HUES6 (cell line): ENCODE measurements at regions not wholly inside any gene's neighbourhood (a gene's known extent, or its start where the extent isn't known, plus 50 kb on each side); places are given as distances from the start of the nearest gene placed in this dataset.

Experiments
- H3K27ac ChIP-seq: 2 replicates; pipeline ENCODE4 v1.7.0; 2013; ENCODE audit warnings: low read depth, mild to moderate bottlenecking, low read length, inconsistent platforms
- H3K27me3 ChIP-seq: 2 replicates; pipeline ENCODE4 v1.6.1; 2013; ENCODE audit warnings: low read length; ENCODE audit not compliant: control insufficient read depth, insufficient read depth
- H3K36me3 ChIP-seq: 2 replicates; pipeline ENCODE4 v1.6.1; 2013; ENCODE audit warnings: low read length; ENCODE audit not compliant: control insufficient read depth, insufficient read depth
- H3K4me1 ChIP-seq: 2 replicates; pipeline ENCODE4 v1.6.1; 2013; ENCODE audit warnings: low read length; ENCODE audit not compliant: control insufficient read depth, insufficient read depth
- H3K4me3 ChIP-seq: 2 replicates; pipeline ENCODE4 v1.5.1; 2013; ENCODE audit warnings: low read depth, low read length
- H3K9ac ChIP-seq: one replicate; pipeline ENCODE4 v1.6.1; 2013; ENCODE audit warnings: mild to moderate bottlenecking, low read length
- H3K9me3 ChIP-seq: 2 replicates; pipeline ENCODE4 v1.6.1; 2013; ENCODE audit warnings: low read depth, low read length; ENCODE audit not compliant: control insufficient read depth, insufficient read depth

DNA sequence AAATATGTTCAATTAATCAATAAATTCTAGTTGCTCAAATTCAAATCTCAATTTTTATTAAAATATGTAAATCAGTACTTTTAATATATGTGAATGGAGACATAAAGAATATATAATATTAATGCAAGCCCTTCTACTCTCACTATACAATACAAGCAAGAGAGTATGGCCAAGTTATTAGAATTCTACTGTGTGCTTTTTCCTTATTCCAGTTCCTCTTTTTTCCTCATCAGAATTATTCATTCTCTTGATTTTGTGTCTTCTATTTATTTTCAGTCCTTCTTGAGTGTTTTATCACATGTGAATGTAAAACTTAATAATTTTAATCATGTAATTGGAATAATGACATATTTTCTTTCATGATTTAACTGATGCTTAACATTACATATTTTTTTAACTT, 276.8 kb downstream of the PCDH20 start:
- Histone ChIP-seq H3K4me1 (no peaks in the 10 kb centered on the region), H3K36me3 (no peaks in the 10 kb centered on the region), H3K9me3 (no peaks in the 10 kb centered on the region), H3K9ac (no peak overlapping the region), H3K4me3 (no peak overlapping the region), H3K27me3 (no peaks in the 10 kb centered on the region), H3K27ac (no peak overlapping the region)

GRCh38 chr13:61136515-61136914, 279.1 kb downstream of the PCDH20 start:
- Histone ChIP-seq H3K9ac (no peak overlapping the region), H3K4me1 (no peaks in the 10 kb centered on the region), H3K27me3 (no peaks in the 10 kb centered on the region), H3K4me3 (no peak overlapping the region), H3K27ac (no peak overlapping the region), H3K9me3 (no peaks in the 10 kb centered on the region), H3K36me3 (no peaks in the 10 kb centered on the region)

DNA sequence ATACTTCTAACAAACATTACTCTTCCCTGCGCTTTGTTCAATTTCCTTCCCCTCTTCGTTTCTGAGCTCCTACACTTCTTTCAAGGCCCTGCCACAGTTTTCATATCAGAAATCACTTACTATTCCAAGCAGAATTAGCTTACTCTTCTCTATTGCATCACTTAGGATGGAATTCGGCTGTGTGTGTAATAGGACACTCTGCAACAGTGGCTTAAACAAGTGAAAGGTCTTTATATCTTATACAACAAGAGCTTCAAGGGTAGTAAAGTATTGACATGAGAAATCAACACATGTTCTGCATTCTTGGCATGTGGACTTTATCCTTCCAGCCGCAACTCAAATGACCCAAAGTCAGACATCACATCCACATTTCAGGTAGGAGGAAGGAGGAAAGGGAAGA, 279.6 kb downstream of the PCDH20 start:
- Histone ChIP-seq H3K4me1 (no peaks in the 10 kb centered on the region), H3K27ac (no peak overlapping the region), H3K27me3 (no peaks in the 10 kb centered on the region), H3K4me3 (no peak overlapping the region), H3K36me3 (no peaks in the 10 kb centered on the region), H3K9ac (no peak overlapping the region), H3K9me3 (no peaks in the 10 kb centered on the region)

DNA sequence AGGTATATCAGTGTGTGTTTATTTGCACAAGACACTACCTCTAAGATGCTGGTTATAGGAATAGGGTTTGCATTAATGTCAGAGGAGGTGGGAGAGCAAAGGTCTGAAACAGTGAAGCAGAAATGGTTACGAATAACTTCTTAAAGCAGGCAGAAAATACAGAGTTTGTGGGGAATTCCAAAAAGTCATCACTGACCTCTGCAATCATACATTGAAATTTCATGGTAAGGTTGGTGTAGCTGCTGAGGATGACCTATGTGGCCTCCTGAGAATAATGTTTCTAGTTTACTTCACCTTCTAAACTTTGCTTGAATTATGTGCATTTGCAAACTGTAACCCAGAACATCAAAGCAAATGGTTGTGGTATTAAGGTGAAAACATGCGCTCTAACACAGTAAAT, 280.1 kb downstream of the PCDH20 start:
- Histone ChIP-seq H3K9ac (no peak overlapping the region), H3K4me3 (no peak overlapping the region), H3K27ac (no peak overlapping the region), H3K36me3 (no peaks in the 10 kb centered on the region), H3K4me1 (no peaks in the 10 kb centered on the region), H3K9me3 (no peaks in the 10 kb centered on the region), H3K27me3 (no peaks in the 10 kb centered on the region)

GRCh38 chr13:61128850-61129645, 286.6 kb downstream of the PCDH20 start:
- Histone ChIP-seq H3K9ac (no peak overlapping the region), H3K36me3 (no peaks in the 10 kb centered on the region), H3K9me3 (0 out of 2 replicates have a peak, but pooled peaks cover 5% of the 10 kb centered on the region), H3K27ac (no peak overlapping the region), H3K27me3 (no peaks in the 10 kb centered on the region), H3K4me3 (no peak overlapping the region), H3K4me1 (no peaks in the 10 kb centered on the region)

GRCh38 chr13:61123538-61124289, 291.9 kb downstream of the PCDH20 start:
- Histone ChIP-seq H3K27me3 (no peaks in the 10 kb centered on the region), H3K36me3 (no peaks in the 10 kb centered on the region), H3K9ac (no peak overlapping the region), H3K4me1 (no peaks in the 10 kb centered on the region), H3K27ac (no peak overlapping the region), H3K9me3 (peaks cover 13% of the 10 kb centered on the region), H3K4me3 (no peak overlapping the region)

GRCh38 chr13:61113140-61113658, 302.4 kb downstream of the PCDH20 start:
- no peak overlapping the region for H3K4me3 ChIP-seq
- H3K9me3 ChIP-seq: peaks cover 11% of the 10 kb centered on the region
- H3K4me1 ChIP-seq: no peaks in the 10 kb centered on the region
- H3K9ac ChIP-seq: no peak overlapping the region
- H3K27ac ChIP-seq: no peak overlapping the region
- no peaks in the 10 kb centered on the region for H3K27me3 ChIP-seq
- H3K36me3 ChIP-seq: no peaks in the 10 kb centered on the region

DNA sequence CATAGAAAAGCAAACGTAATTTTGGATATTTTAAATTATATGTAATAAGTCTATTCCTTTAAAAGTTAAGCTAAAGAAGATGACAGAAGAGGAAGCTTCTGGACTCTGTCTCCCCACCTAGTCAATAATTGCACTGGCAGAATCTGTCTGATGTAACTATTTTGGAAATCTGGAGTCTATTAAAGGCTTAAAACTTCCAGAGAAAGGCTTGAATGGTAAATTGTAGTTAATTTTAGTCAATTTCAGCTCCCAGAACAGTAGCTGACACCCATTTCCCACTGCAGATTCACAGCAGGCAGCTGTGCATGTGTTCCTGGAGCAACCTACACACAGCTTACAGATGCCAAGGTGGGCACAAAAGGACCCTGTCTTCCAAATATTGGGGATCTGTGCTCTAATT, 304.1 kb downstream of the PCDH20 start:
- Histone ChIP-seq H3K4me3 (no peak overlapping the region), H3K9ac (no peak overlapping the region), H3K27ac (no peak overlapping the region), H3K9me3 (peaks cover 7% of the 10 kb centered on the region; the same call in 1 of the 2 replicates), H3K4me1 (no peaks in the 10 kb centered on the region), H3K27me3 (no peaks in the 10 kb centered on the region), H3K36me3 (no peaks in the 10 kb centered on the region)

DNA sequence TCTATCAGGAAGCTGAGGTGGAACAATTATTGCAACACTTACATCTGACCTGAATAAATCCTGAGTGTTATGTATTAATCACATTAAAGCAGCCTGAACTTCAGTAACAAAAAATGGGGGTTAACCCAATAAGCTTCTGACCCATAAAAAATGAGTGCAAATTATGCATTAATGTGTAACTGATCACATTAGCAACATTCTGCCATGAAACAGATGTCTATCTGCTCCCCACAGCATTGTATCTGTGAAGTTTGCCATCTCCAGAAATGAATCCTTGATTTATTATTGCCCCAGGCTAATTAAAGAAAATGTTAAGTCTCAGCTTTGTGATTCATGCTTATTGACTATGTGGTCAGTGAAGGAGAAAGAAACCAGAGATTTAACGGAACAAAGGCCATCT, 304.9 kb downstream of the PCDH20 start:
- Histone ChIP-seq H3K9me3 (peaks cover 3% of the 10 kb centered on the region; the same call in 1 of the 2 replicates), H3K9ac (no peak overlapping the region), H3K27me3 (no peaks in the 10 kb centered on the region), H3K27ac (no peak overlapping the region), H3K4me3 (no peak overlapping the region), H3K4me1 (no peaks in the 10 kb centered on the region), H3K36me3 (no peaks in the 10 kb centered on the region)

- Histone ChIP-seq H3K4me3 (no peak overlapping the region), H3K36me3 (no peaks in the 10 kb centered on the region), H3K4me1 (no peaks in the 10 kb centered on the region), H3K27ac (no peak overlapping the region), H3K9ac (no peak overlapping the region), H3K27me3 (no peaks in the 10 kb centered on the region), H3K9me3 (no peaks in the 10 kb centered on the region)
Measured at GRCh38 chr13:61109741-61110140, 305.9 kb downstream of the PCDH20 start.

- H3K4me1 ChIP-seq: no peaks in the 10 kb centered on the region
- no peak overlapping the region for H3K9ac ChIP-seq
- no peaks in the 10 kb centered on the region for H3K9me3 ChIP-seq
- no peak overlapping the region for H3K27ac ChIP-seq
- H3K27me3 ChIP-seq: no peaks in the 10 kb centered on the region
- no peak overlapping the region for H3K4me3 ChIP-seq
- no peaks in the 10 kb centered on the region for H3K36me3 ChIP-seq
Measured at GRCh38 chr13:61107989-61108388, 307.7 kb downstream of the PCDH20 start.
